SHP77 treated with DMSO at 0.1 percent for 48 hours (cell line): ENCODE measurements at regions not wholly inside any gene's neighbourhood (a gene's known extent, or its start where the extent isn't known, plus 50 kb on each side); places are given as distances from the start of the nearest gene placed in this dataset.
"Not testable (repeated sequence)": the region's sequence is repeated elsewhere in the genome, so short reads cannot be mapped to it uniquely, and the experiment has no call there.

ENCODE experiments used
- DNase-seq: peaks from one replicate; lab custom pipeline; 2025; lab: John Stamatoyannopoulos, UW

DNA sequence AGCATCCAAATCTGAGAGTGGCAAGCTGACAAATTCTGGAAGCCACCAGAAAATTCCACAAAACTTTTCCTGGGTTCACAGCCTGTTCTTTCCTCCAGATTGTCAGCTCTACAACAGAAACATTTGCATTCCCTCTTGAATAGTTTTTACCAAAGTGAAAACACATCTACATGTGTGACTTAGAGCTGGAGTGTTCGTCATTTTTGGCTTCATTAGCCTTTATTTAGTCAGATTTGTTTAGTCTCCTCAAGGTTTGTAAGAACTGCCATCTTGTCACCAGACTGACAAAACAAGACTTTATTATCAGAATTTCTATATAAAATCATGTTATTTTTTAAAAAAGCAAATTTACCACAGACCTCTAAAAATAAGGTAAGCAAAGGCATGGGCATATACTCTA, 347.3 kb downstream of the TRIM36 start:
- no peak for DNase-seq

DNA sequence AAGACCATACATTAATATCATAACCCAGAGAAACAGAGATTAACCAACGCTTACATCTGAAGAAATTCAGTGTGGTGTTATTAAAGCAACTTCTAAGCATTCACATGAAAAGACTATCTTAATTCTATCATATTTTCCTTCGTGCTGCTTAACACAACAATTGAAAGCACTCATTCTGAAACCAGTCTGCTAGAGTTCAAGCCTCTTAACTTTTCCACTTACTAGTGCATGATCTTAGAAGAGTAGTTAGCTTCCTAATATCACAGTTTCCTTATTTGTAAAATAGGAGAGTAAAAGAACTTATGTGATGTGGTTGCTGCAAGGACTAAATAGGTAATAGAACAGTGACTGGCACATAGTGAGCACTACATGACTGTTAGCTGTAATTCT, 379.3 kb downstream of the TRIM36 start:
- no peak for DNase-seq

DNA sequence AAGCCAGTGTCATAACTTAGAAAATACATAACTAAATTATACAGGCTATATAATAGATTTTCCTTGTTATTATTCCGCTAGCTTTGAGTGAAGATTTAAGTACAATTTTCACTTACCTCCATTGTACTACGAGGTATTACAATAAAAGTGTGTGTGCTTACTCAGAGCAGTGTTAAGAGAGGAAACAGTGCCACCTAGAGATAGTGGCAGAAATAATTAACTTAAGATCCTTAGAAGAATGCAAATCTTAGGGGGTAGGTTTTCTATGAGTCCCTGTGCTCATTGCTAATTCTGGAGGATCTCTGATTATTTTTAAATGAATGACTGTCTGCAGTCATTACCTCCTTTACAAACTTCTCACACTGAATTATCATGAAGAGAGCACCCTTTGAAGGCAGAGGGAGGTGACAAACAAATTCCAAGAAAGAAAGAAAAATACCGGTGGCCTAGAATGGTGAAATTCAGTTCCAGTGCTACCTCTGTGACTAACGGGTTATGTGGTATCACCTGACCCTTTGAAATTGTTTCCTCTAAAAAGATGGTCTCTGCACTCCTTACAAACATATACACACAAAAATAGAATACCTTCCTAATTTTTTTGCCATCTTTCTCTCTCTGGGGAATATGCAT, 379.8 kb downstream of the TRIM36 start:
- peak; percentile 15 for DNase-seq

DNA sequence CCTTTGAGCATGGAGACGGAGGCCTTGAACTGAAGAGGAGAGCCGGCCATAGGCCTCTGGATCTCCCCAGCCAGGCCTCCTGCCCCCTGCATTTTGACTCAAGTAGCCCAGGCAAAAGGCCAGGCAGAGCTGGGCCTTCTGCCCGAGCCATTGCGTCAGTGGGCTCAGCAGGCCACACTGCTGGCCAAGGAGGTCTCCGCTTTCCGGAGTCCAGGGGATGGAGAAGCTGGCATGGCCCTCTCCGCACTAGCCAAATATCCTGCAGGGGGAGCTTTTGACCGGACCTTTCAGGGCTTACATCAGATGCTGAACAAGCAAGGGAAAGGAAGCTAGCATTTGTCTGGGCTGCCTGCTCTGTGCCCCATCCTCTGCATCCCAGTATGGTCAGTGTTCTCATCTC, 386.8 kb downstream of the TRIM36 start:
- DNase-seq: no peak

DNA sequence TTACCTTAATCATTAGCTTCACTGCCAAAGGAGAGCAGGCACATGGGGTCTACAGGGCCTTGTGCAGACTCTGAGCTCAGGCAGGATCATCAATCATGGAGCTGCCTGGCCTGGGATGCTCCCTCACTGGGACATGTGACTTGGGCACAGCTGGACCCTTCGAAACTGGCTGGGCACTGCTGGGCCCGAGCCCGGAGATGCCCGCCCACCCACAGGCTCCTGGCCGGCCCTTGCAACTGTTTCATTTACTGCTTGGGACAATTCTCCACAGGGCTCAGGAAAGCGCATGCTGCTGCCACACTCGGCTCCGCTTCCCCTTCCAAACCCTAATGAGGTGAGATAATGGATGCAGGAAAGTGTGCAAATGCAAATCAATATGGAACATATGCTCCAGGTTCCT, 387.5 kb downstream of the TRIM36 start:
- no peak for DNase-seq

DNA sequence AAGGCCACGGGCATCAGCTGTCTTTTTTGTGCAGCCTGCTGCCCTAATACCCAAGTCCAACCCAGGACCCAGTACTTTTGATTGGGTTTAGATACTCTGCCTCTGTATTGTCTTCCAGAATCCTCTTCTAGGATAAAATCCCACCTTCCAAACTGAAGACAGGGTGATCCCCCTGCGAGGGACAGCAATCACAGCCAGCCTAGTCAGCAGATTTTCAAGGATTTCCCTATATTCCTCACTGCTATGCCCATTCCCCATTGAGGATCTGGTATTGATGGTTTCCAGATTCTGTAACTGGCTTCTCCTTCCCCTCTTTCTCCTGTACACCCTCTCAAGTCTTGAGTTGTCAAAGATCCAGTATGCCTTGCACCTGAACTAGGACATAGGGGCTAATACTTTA, 389.4 kb downstream of the TRIM36 start:
- DNase-seq: no peak

DNA sequence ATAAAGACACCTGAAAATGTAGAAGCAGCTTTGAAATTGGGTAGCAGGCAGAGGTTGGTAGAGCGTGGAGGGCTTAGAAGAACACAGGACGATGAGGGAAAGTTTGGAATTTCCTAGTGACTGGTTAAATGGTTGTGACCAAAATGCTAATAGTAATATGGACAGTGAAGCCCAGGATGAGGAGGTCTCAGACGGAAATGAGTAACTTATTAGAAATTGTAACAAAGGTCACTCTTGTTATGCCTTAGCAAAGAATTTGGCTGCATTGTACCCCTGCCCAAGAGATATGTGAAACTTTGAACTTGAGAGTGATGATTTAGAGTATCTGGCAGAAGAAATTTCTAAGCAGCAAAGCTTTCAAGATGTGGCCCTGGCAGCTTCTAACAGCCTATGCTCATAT, 382.5 kb downstream of the KCNN2 start:
- DNase-seq: no peak

DNA sequence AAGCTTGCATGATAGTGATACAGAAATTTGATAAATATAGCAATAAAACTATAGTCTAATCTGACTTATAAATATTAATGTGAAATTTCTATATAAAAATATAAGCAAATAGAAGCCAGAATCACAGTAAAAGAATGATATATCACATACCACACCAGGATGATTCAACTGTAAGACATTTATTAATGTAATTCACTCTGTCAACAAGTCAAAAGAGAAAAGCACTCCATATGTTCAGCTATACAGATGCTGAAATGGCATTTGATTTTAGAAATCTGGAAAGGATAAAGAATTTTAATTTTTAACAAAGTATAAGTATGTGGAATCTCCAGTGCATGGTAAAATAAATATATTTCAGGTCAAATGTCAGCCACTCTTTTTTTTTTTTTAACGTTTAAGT, 372.4 kb downstream of the KCNN2 start:
- DNase-seq: no peak

DNA sequence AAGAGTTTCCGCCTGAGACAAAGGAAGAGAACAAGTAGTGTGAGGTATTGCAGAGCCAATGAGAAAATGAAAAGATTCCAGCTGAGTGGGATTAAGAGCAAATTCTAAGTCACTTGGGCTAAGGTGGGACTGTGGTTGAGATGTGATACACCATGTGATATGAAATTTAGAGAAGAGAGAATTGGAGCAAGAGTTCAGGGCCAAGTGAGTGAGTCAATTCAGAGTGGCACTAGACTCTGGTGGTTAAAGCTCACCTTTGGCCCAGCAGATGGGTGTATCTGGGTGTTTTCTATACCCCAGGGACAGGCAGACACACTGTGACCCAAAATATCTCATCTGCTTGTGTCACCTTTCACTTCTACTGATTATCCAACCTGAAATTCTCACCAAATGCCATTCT, 368.1 kb downstream of the KCNN2 start:
- DNase-seq: no peak

DNA sequence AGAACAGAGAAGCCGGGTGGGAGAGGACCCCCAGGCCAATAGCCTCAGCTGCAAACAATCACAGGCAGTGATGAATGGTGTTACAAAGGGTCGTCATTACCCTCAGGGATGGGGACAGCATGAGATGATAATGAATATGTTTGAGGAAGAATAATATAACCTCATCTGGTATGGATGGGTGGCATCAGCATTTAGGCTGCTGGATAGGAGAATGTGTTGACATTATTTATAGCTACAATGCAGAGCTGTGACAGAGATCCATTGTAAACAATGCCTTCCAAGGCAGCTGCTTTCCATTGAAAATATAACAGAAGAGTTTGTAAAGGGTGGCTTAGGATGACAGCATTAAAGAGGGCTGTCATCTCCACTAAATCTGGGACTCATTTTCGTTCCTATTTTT, 365.5 kb downstream of the KCNN2 start:
- peak; percentile 34 for DNase-seq

DNA sequence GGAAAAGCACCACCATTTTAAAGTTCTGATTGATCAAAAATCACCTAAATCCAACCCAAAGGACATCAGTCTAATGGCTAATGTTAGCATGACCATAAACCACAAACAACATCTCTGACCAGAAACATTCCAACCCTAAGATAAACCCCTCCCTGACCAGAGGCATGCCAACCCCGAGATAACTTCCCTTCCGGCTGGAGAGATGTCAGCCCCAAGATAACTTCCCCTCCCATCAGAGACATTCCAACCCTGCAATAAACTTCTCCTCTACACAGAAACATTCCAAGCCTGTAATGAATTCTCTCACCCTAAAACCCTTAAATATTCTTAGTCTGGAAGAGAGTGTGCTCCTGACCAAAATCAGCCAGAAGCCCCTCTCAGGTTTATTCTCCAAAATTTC, 364.3 kb downstream of the KCNN2 start:
- DNase-seq: no peak

DNA sequence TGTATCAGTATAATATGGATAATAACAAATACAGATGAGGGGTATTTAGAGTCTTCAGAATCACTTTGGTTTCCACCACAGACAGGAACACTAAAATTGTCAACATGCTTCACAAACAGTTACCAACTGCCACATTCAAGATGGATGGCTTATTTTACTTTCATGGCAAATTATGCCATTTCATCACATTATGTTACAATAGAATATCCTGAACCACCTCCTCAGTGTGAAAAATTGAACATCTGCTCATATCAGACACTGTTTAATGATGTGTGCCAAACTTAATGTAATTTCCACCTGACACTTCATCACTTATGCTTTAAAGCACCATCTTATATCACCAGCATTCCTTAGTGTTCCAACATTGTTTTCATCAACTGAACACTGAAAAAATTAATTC, 357.4 kb downstream of the KCNN2 start:
- no peak for DNase-seq

DNA sequence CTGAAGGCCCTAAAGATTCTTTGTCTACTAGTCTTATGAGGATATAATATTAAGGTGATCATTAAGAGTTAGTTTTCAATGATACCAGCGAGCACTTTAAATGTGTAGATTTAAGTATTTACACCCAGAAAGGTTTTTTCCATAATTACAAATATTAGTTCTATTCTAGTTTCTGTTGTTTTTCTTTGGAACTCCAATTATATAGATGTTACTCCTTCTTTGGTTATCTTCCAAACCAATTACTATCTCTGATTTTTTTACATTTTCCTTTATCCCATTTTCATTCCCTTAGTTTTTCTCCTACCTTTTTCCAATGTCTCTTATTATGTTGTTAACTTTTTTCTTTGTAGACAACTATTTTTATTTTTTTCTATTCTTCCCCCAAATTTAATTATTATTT, 355.1 kb downstream of the KCNN2 start:
- DNase-seq: no peak

DNA sequence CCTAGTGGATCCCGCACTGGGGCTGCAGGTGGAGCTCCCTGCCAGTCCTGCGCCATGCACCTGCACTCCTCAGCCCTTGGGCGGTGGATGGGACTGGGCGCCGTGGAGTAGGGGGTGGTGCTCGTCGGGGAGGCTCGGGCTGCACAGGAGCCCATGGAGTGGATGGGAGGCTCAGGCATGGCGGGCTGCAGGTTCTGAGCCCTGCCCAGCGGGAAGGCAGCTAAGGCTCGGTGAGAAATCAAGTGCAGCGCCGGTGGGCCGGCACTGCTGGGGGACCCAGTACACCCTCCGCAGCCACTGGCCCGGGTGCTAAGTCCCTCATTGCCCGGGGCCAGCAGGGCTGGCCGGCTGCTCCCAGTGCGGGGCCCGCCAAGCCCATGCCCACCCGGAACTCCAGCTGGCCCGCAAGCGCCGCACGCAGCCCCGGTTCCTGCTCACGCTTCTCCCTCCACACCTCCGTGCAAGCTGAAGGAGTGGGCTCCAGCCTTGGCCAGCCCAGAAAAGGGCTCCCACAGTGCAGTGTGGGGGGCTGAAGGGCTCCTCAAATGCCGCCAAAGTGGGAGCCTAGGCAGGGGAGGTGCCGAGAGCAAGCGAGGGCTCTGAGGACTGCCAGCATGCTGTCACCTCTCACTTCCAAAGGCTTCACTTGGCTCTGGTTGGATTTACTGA, 342.5 kb downstream of the KCNN2 start:
- DNase-seq: not testable (repeated sequence)

DNA sequence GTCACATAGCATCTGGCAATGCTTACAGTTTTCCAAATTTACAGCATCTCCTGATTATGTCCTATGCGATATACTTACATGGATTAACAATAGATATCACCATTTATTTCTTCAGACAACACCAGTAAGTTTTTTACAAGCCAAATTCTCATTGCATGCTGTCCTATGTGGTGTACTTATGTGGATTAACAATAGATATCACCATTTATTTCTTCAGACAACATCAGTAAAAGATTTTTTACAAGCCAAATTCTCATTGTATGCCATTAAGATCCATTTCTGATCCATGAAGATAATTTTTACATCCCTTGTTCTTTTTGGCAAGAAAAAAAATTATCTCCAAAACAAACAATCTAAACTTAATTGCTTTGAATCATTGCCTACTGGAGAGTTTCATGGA, 340.9 kb downstream of the KCNN2 start:
- DNase-seq: no peak

DNA sequence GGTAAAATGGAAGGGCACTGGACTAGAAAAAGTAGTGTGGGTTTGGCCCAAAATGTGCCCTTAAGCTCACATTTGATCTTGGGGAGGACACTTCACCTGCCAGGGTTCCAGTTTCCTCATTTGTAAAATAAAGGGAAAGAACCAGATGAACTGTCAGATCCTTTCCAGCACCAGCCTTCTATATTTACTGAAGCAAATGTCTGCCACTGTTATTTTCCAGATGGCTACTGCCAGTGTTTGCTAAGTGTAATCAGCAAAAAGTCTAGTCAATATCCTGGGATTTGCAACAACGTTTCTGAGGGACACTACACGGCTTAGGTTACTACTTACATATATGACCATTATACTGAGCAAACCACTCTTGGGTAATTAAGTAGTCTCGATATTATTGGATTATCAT, 340.3 kb downstream of the KCNN2 start:
- no peak for DNase-seq

DNA sequence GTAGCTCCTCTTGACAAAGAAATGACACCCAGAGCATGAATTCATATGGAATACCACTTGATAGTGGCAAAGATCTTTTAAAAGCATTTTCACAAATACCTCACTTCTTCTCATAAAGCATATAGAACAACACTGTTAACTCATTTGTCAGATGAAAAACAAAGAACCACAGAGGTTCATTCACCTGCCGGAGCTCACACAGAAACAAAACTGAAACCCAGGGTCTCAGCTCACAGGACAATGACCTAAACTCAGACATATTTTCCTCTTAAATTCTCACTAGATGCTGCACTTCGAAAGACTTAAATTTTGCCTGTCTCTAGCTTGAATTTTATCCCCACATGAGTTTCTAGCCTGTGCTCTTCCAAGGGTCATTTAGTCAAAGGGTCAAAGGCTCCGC, 339.0 kb downstream of the KCNN2 start:
- DNase-seq: no peak

DNA sequence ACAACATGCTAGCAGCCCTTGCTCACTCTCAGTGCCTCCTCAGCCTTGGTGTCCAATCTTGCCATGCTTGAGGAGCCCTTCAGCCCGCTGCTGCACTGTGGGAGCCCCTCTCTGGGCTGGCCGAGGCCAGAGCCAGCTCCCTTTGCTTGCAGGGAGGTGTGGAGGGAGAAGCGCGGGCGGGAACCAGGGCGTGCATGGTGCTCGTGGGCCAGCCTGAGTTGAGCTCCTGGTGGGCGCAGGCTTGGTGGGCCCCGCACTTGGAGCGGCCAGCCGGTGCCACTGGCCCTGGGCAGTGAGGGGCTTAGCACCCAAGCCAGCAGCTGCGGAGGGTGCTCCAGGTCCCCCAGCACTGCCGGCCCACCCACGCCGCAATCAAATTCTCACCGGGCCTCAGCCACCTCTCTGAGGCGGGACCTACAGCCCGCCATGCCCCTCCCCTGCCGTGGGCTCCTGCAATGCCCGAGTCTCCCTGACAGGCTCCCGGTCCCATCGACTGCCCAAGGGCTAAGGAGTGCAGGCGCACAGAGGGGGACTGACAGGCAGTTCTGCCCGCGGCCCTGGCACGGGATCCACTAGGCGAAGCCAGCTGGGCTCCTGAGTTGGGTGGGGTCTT, 333.5 kb downstream of the KCNN2 start:
- DNase-seq: no peak

DNA sequence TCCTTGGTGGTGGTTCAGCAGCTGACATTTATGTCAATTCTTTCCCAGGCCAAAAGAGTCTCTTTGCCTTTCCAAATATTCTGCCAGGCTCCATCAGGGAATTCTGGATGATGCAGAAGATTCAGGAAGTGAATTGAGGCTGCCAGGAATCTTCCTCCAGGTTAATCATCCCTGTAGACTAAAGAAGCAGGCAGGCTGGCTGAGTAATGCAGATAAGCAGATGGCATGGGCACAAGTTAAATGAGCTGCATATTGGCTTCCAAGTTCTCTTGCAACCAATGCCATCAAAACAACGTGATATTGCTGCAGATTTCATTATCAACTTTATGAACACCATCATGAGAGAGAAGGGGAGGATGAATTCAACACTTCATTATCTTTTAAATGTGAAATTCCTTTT, 324.5 kb downstream of the KCNN2 start:
- no peak for DNase-seq

DNA sequence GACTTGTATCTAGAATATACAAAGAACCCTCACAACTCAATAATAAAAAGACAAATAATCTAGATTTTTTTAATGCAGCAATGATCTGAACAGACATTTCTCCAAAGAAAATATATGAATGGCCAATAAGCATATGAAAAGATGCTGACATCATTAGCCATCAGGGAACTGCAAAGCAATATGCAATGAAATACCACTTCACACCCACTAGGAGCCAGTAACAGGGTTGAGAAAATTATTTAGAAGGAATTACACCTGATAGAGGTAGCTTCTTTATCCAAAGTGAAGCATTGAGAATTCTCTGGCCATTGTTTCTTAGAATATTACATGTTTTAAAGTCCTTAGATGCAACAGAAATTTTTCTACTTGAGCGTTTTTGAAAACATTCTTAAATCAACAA, 316.9 kb downstream of the KCNN2 start:
- DNase-seq: no peak

DNA sequence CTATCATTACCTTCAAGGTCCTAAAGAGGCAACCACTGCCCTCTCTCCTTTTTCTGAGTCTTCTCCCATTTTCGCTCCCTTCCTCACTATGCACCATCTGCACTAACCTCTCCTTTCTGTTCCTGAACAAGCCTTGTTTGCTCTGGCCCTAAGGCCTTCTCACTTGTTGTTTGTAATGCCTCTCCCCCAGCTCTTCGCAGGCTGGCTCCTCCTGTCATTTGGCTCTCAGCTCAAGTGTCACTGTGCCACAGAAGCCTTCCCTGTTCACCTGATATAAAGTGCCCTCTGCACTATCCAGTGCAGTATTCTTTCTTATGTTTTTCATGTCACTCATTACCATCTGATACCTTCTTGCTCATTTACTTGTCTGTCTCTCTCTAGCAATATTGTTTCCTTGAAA, 303.7 kb downstream of the KCNN2 start:
- no peak for DNase-seq

DNA sequence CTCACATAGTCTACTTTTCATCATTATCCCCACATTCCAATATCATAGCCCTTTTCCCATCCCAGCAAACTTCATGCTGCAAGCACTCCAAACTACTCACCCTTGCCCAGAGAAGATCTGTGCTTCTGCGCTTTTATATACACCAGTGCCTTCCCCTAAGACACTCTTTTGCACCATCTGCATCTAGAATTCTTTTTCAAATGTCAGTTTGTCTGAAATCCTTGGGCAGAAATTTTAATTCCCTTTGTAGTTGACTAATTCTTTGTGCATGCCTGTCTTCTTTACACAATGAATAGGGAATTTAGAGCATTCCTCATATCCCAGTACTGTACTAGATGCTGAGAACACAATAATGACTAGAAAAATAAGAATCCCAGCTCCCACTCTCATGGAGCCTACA, 298.9 kb downstream of the KCNN2 start:
- no peak for DNase-seq

DNA sequence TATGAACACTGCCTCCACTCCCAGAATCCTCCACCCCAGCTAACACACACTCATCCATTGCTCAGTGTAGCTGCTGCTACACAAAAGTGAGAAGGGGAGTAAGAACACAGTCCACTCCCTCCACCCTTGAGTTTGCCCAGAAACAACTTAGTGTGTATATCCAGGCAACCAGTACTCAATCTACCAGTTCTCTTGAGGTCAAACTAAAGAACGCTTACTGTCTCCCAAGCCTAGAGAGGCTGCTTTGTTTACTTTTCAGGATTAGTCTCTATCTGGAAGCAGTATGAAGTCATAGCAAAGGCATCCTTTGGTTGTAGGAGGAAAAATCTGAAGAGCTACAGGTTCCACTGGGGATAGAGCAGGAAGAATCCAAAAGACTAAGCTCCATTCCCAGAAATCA, 296.3 kb downstream of the KCNN2 start:
- DNase-seq: no peak
